ENCODE measurements at regions not wholly inside any gene's neighbourhood (a gene's known extent, or its start where the extent isn't known, plus 50 kb on each side); places are given as distances from the start of the nearest gene placed in this dataset.

DNA sequence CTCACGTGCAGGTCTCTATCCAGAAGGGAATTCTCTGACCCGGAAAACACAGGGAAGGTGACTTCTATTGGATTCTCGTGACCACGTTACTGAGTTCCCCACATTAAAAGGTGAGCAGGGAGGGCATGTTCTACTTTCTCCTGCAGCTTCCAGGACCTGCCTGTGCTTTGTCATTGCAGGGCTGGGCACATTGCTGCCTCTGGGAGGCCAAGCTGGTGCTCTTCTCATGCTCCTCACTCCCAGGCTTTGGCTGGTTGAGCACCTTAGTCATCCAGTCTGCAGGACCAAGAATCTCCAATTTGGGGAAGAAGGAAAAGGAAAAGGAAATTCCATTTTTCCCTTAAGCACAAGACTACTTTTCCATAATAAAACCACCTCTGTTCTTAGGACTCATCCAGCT, 86.5 kb upstream of the TMEM72 start:
- DNase-seq = no peak
- 100% methylated on average over 3 of the region's 4 CpGs for WGBS (ENCODE audit: insufficient coverage)
- no peaks in the 10 kb centered on the region for H3K27me3 ChIP-seq (replicated peaks in 2 of 5; ENCODE audit: control insufficient read depth in 4 of 5, insufficient read depth in 5 of 5, low read length in 4 of 5)
- CTCF ChIA-PET = no interaction called here
- H3K27ac ChIP-seq (ENCODE audit: insufficient read depth in 1 of 2, low read depth in 1 of 2, low read length in 2 of 2, poor library complexity in 1 of 2, severe bottlenecking in 2 of 2) = no peak overlapping the region
- H3K36me3 ChIP-seq (ENCODE audit: control insufficient read depth in 4 of 4, insufficient read depth in 4 of 4, low read length in 3 of 4) = no peaks in the 10 kb centered on the region
- no peak overlapping the region for H3K4me3 ChIP-seq (ENCODE audit: control insufficient read depth in 1 of 7, extremely low read depth in 1 of 7, insufficient read depth in 4 of 7, low read depth in 2 of 7, low read length in 6 of 7)
- H3K4me1 ChIP-seq (ENCODE audit: control extremely low read depth in 1 of 4, control insufficient read depth in 4 of 4, insufficient read depth in 4 of 4, low read length in 3 of 4) = no peaks in the 10 kb centered on the region
- no peaks in the 10 kb centered on the region for H3K9me3 ChIP-seq (ENCODE audit: control extremely low read depth in 1 of 5, control insufficient read depth in 4 of 5, insufficient read depth in 2 of 5, low read depth in 1 of 5, low read length in 4 of 5)
- POLR2A ChIA-PET = no interaction called here

DNA sequence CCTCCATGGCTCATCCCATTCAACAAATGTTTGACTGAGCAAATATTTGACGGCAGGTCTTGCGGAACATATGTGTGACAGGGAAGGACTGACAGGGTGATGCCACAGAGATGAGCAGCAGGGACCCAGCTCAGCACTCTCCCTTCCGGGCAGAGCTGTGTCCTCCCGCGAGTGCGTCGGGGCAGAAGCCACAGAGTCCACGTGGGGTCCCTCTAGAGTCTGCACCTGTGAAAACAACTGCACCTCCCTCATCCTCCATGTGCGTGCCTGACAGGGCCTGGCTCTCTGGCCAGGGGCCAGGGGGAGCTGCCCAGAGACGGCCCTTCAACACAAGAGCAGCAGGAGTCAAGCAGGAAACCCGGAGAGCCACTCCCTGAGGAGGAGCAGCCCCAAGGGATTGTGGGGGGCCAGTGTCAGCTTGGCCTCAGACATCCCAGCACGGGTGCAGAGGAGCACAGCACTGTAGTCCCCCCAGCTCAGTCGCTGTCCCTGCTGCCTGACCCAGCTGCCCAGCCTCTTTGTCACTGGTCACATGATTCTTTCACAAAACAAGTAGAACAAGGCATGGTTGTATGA, 83.6 kb upstream of the TMEM72 start:
- H3K27ac ChIP-seq (ENCODE audit: insufficient read depth in 1 of 2, low read depth in 1 of 2, low read length in 2 of 2, poor library complexity in 1 of 2, severe bottlenecking in 2 of 2) = no peak overlapping the region
- ChIA-PET POLR2A (interaction anchor here (0.6 kb wide), 1 partner anchor 11 kb away, joined by 3 read pairs; no protein-coding TSS in a partner anchor), CTCF (interaction anchor here (0.8 kb wide), 1 partner anchor 82 kb away, joined by 3 read pairs; no protein-coding TSS in a partner anchor)
- 92% methylated on average over 13 of the region's 13 CpGs for WGBS (ENCODE audit: insufficient coverage)
- DNase-seq = no peak
- H3K27me3 ChIP-seq (replicated peaks in 2 of 5; ENCODE audit: control insufficient read depth in 4 of 5, insufficient read depth in 5 of 5, low read length in 4 of 5) = no peaks in the 10 kb centered on the region
- H3K36me3 ChIP-seq (ENCODE audit: control insufficient read depth in 4 of 4, insufficient read depth in 4 of 4, low read length in 3 of 4) = no peaks in the 10 kb centered on the region
- H3K9me3 ChIP-seq (ENCODE audit: control extremely low read depth in 1 of 5, control insufficient read depth in 4 of 5, insufficient read depth in 2 of 5, low read depth in 1 of 5, low read length in 4 of 5) = no peaks in the 10 kb centered on the region
- no peak overlapping the region for H3K4me3 ChIP-seq (ENCODE audit: control insufficient read depth in 1 of 7, extremely low read depth in 1 of 7, insufficient read depth in 4 of 7, low read depth in 2 of 7, low read length in 6 of 7)
- no peaks in the 10 kb centered on the region for H3K4me1 ChIP-seq (ENCODE audit: control extremely low read depth in 1 of 4, control insufficient read depth in 4 of 4, insufficient read depth in 4 of 4, low read length in 3 of 4)

DNA sequence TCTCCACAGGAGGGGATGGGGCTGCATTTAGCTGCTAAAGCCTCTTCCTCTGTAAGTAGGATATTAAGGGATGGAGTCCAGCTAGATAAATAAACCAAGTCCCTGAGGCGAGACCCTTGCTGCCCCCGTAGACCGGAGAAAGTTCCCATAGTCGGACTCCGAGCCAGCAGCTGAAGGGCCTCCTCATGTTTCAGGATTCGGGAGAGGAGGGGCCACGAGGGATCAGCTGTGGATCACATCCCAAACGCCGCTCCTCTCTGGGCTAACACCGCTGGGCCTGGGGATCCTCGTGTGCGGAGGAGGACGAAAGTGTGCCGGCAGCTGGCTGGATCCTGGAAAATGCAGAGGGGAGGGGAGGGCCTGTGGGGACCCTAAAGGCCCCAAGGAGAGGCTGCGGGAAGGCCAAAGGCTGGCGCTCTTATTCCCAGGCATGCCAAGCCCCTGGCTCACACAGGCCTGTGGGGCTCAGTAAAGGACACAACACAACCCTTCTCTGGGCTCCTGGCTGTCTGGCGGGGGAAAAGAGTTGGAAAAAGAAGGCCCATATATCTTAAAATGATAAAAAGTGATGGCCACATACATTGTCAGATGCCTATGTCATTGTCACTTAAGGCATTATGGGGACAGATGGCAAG, 82.5 kb upstream of the TMEM72 start:
- POLR2A ChIA-PET = no interaction called here
- no peak for DNase-seq
- Histone ChIP-seq H3K27me3 (replicated peaks in 2 of 5; ENCODE audit: control insufficient read depth in 4 of 5, insufficient read depth in 5 of 5, low read length in 4 of 5) (no peaks in the 10 kb centered on the region), H3K27ac (ENCODE audit: insufficient read depth in 1 of 2, low read depth in 1 of 2, low read length in 2 of 2, poor library complexity in 1 of 2, severe bottlenecking in 2 of 2) (no peak overlapping the region), H3K9me3 (ENCODE audit: control extremely low read depth in 1 of 5, control insufficient read depth in 4 of 5, insufficient read depth in 2 of 5, low read depth in 1 of 5, low read length in 4 of 5) (no peaks in the 10 kb centered on the region), H3K36me3 (ENCODE audit: control insufficient read depth in 4 of 4, insufficient read depth in 4 of 4, low read length in 3 of 4) (no peaks in the 10 kb centered on the region), H3K4me3 (ENCODE audit: control insufficient read depth in 1 of 7, extremely low read depth in 1 of 7, insufficient read depth in 4 of 7, low read depth in 2 of 7, low read length in 6 of 7) (no peak overlapping the region), H3K4me1 (ENCODE audit: control extremely low read depth in 1 of 4, control insufficient read depth in 4 of 4, insufficient read depth in 4 of 4, low read length in 3 of 4) (no peaks in the 10 kb centered on the region)
- WGBS (ENCODE audit: insufficient coverage) = 97% methylated on average over 16 of the region's 17 CpGs
- CTCF ChIA-PET = interaction anchor here (0.8 kb wide), 1 partner anchor 83 kb away, joined by 3 read pairs; no protein-coding TSS in a partner anchor

DNA sequence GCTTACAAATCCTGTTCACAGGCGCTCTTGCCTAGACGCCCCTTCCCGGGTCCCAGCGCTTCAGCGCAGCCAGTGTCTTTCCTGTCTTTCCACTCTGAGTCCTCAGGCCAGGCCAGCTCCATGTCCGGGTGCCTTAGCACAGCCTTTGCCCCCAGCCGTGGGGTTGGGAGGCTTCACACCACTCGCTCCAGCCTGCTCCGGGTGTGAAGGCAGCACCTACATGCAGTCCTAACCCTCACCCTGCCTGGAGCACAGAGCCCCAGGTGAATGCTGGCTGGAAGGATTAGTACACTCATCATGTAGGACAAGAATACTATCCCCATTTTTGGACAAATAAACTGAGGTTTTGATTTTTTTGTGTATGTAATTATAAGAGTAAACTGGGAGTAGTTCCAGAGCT, 81.7 kb upstream of the TMEM72 start:
- ChIA-PET POLR2A (no interaction called here), CTCF (no interaction called here)
- Histone ChIP-seq H3K9me3 (ENCODE audit: control extremely low read depth in 1 of 5, control insufficient read depth in 4 of 5, insufficient read depth in 2 of 5, low read depth in 1 of 5, low read length in 4 of 5) (no peaks in the 10 kb centered on the region), H3K27me3 (replicated peaks in 2 of 5; ENCODE audit: control insufficient read depth in 4 of 5, insufficient read depth in 5 of 5, low read length in 4 of 5) (peaks cover 0 to 2% (median 0%) of the 10 kb centered on the region in 5 experiments), H3K4me1 (ENCODE audit: control extremely low read depth in 1 of 4, control insufficient read depth in 4 of 4, insufficient read depth in 4 of 4, low read length in 3 of 4) (no peaks in the 10 kb centered on the region), H3K27ac (ENCODE audit: insufficient read depth in 1 of 2, low read depth in 1 of 2, low read length in 2 of 2, poor library complexity in 1 of 2, severe bottlenecking in 2 of 2) (no peak overlapping the region), H3K36me3 (ENCODE audit: control insufficient read depth in 4 of 4, insufficient read depth in 4 of 4, low read length in 3 of 4) (no peaks in the 10 kb centered on the region), H3K4me3 (ENCODE audit: control insufficient read depth in 1 of 7, extremely low read depth in 1 of 7, insufficient read depth in 4 of 7, low read depth in 2 of 7, low read length in 6 of 7) (no peak overlapping the region)
- 93% methylated on average over 9 of the region's 9 CpGs for WGBS (ENCODE audit: insufficient coverage)
- no peak for DNase-seq

DNA sequence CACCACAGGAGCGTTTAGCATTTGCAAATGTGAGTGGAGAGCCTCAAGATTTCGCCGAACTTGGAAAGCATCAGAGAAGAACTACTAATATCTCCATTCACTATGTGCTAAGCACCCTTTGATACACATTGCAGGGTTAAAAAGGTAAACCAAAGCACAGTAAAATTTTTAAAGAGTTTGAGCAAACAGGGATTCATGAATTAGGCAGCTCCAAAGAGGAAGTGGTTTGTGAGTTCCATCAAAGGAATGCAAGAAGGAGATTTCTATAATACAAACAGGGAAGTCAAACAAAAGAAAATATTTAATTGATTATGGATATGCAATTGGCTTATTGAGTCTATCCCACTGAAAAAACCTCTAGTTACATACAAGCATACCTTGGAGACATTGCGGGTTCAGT, 81.1 kb upstream of the TMEM72 start:
- CTCF ChIA-PET = no interaction called here
- Histone ChIP-seq H3K36me3 (ENCODE audit: control insufficient read depth in 4 of 4, insufficient read depth in 4 of 4, low read length in 3 of 4) (no peaks in the 10 kb centered on the region), H3K27ac (ENCODE audit: insufficient read depth in 1 of 2, low read depth in 1 of 2, low read length in 2 of 2, poor library complexity in 1 of 2, severe bottlenecking in 2 of 2) (no peak overlapping the region), H3K4me3 (ENCODE audit: control insufficient read depth in 1 of 7, extremely low read depth in 1 of 7, insufficient read depth in 4 of 7, low read depth in 2 of 7, low read length in 6 of 7) (no peak overlapping the region), H3K9me3 (ENCODE audit: control extremely low read depth in 1 of 5, control insufficient read depth in 4 of 5, insufficient read depth in 2 of 5, low read depth in 1 of 5, low read length in 4 of 5) (no peaks in the 10 kb centered on the region), H3K27me3 (replicated peaks in 2 of 5; ENCODE audit: control insufficient read depth in 4 of 5, insufficient read depth in 5 of 5, low read length in 4 of 5) (peaks cover 0 to 3% (median 0%) of the 10 kb centered on the region in 5 experiments), H3K4me1 (ENCODE audit: control extremely low read depth in 1 of 4, control insufficient read depth in 4 of 4, insufficient read depth in 4 of 4, low read length in 3 of 4) (no peaks in the 10 kb centered on the region)
- no peak for DNase-seq
- 85% methylated on average over 3 of the region's 4 CpGs for WGBS (ENCODE audit: insufficient coverage)
- POLR2A ChIA-PET = no interaction called here

DNA sequence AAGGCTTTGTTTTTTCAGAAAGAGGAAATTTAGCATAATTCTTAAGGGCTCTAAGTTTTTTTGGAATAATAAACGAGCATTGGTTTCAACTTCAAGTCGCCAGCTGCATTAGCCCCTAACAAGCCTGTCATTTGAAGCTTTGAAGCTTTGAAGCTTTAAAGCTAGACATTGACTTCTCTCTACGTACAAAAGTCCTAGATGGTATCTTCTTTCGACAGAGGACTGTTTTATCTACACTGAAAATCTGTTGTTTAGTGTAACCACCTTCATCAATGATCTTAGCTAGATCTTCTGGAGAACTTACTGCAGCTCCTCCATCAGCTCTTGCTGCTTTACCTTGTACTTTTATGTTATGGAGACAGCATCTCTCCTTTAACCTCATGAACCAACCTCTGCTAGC, 79.6 kb upstream of the TMEM72 start:
- POLR2A ChIA-PET = no interaction called here
- 95% methylated on average over 4 of the region's 4 CpGs for WGBS (ENCODE audit: insufficient coverage)
- CTCF ChIA-PET = interaction anchor here (0.6 kb wide), 1 partner anchor 9 kb away, joined by 3 read pairs; no protein-coding TSS in a partner anchor

DNA sequence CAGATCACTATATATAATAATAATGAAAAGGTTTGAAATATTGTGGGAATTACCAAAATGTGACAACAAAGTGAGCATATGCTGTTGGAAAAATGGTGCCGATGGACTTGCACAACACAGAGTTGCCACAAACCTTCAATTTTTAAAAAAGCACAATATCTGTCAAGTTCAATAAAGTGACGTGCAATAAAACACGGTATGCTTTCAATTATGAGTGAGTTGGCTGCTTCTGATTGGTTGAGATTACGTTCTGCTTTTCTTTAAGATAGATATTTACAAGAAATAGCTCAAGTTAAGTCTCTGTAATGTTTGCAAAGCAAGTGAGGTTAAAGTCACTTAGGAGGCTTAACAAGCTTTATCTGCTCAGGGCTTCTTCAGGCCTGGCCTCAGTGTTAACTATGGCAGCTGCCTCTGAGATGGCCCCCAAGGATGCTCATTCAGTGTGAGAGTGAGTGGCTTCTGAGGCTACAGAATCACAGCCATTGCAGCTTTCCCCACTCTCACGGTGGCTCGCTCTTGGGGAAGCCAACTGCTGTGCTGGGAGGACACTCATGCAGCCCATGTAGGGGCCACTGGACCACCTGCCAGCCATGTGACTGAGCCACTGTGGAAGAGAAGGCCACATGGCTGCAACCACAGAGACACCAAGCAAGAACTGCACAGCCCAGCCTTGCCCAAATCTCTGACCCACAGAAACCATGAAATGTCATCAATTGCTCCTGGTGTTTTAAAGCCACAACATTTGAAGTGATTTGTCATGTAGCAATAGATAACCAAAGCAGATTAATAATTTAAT, 78.3 kb upstream of the TMEM72 start:
- H3K27me3 ChIP-seq (replicated peaks in 2 of 5; ENCODE audit: control insufficient read depth in 4 of 5, insufficient read depth in 5 of 5, low read length in 4 of 5) = peaks cover 0 to 3% (median 0%) of the 10 kb centered on the region in 5 experiments
- H3K9me3 ChIP-seq (ENCODE audit: control extremely low read depth in 1 of 5, control insufficient read depth in 4 of 5, insufficient read depth in 2 of 5, low read depth in 1 of 5, low read length in 4 of 5) = no peaks in the 10 kb centered on the region
- H3K36me3 ChIP-seq (ENCODE audit: control insufficient read depth in 4 of 4, insufficient read depth in 4 of 4, low read length in 3 of 4) = no peaks in the 10 kb centered on the region
- CTCF ChIA-PET = no interaction called here
- no peak for DNase-seq
- H3K4me3 ChIP-seq (ENCODE audit: control insufficient read depth in 1 of 7, extremely low read depth in 1 of 7, insufficient read depth in 4 of 7, low read depth in 2 of 7, low read length in 6 of 7) = no peak overlapping the region
- no peak overlapping the region for H3K27ac ChIP-seq (ENCODE audit: insufficient read depth in 1 of 2, low read depth in 1 of 2, low read length in 2 of 2, poor library complexity in 1 of 2, severe bottlenecking in 2 of 2)
- POLR2A ChIA-PET = no interaction called here
- 94% methylated on average over 2 of the region's 6 CpGs for WGBS (ENCODE audit: insufficient coverage)
- H3K4me1 ChIP-seq (ENCODE audit: control extremely low read depth in 1 of 4, control insufficient read depth in 4 of 4, insufficient read depth in 4 of 4, low read length in 3 of 4) = no peaks in the 10 kb centered on the region

More for the DNA sequence above, 79.6 kb upstream of the TMEM72 start:
- Histone ChIP-seq H3K36me3 (ENCODE audit: control insufficient read depth in 4 of 4, insufficient read depth in 4 of 4, low read length in 3 of 4) (no peaks in the 10 kb centered on the region), H3K9me3 (ENCODE audit: control extremely low read depth in 1 of 5, control insufficient read depth in 4 of 5, insufficient read depth in 2 of 5, low read depth in 1 of 5, low read length in 4 of 5) (no peaks in the 10 kb centered on the region), H3K4me1 (ENCODE audit: control extremely low read depth in 1 of 4, control insufficient read depth in 4 of 4, insufficient read depth in 4 of 4, low read length in 3 of 4) (no peaks in the 10 kb centered on the region), H3K4me3 (ENCODE audit: control insufficient read depth in 1 of 7, extremely low read depth in 1 of 7, insufficient read depth in 4 of 7, low read depth in 2 of 7, low read length in 6 of 7) (no peak overlapping the region), H3K27me3 (replicated peaks in 2 of 5; ENCODE audit: control insufficient read depth in 4 of 5, insufficient read depth in 5 of 5, low read length in 4 of 5) (peaks cover 0 to 3% (median 0%) of the 10 kb centered on the region in 5 experiments), H3K27ac (ENCODE audit: insufficient read depth in 1 of 2, low read depth in 1 of 2, low read length in 2 of 2, poor library complexity in 1 of 2, severe bottlenecking in 2 of 2) (no peak overlapping the region)
- DNase-seq = no peak
